GM21381 (cell line): ENCODE measurements at regions not wholly inside any gene's neighbourhood (a gene's known extent, or its start where the extent isn't known, plus 50 kb on each side); places are given as distances from the start of the nearest gene placed in this dataset.

Experiments
- ATAC-seq: cut with Tn5 transposase; IDR thresholded peaks from one replicate; pipeline ENCODE4 v1.9.1; 2021; ENCODE audit warnings: mild to moderate bottlenecking, moderate library complexity; ENCODE audit not compliant: unreplicated experiment

GRCh38 chr6:169937389-169938261 is 186.2 kb downstream of the ERMARD start:
- ATAC-seq = no peak

GRCh38 chr6:169936355-169936975 is 185.0 kb downstream of the ERMARD start:
- no peak for ATAC-seq

GRCh38 chr6:169935861-169936260 is 184.4 kb downstream of the ERMARD start:
- no peak for ATAC-seq

- ATAC-seq = no peak
Measured at GRCh38 chr6:169935348-169935718, 183.9 kb downstream of the ERMARD start.

GRCh38 chr6:169934699-169935347 is 183.4 kb downstream of the ERMARD start:
- ATAC-seq = no peak

- ATAC-seq = no peak
Measured at GRCh38 chr6:169933839-169934698, 182.6 kb downstream of the ERMARD start.

GRCh38 chr6:169933251-169933821 is 181.9 kb downstream of the ERMARD start:
- no peak for ATAC-seq

- ATAC-seq = no peak
Measured at GRCh38 chr6:169932491-169932890, 181.1 kb downstream of the ERMARD start.

- ATAC-seq = no peak
Measured at GRCh38 chr6:169931261-169931660, 179.8 kb downstream of the ERMARD start.

GRCh38 chr6:169930799-169931198 is 179.4 kb downstream of the ERMARD start:
- ATAC-seq = no peak

- no peak for ATAC-seq
Measured at GRCh38 chr6:169927711-169928110, 176.3 kb downstream of the ERMARD start.

GRCh38 chr6:169926617-169927417 is 175.4 kb downstream of the ERMARD start:
- no peak for ATAC-seq

- no peak for ATAC-seq
Measured at GRCh38 chr6:169923468-169924464, 172.3 kb downstream of the ERMARD start.

GRCh38 chr6:169921853-169922824 is 170.7 kb downstream of the ERMARD start:
- ATAC-seq = no peak

- no peak for ATAC-seq
Measured at GRCh38 chr6:169921217-169921616, 169.8 kb downstream of the ERMARD start.

GRCh38 chr6:169920359-169921020 is 169.1 kb downstream of the ERMARD start:
- no peak for ATAC-seq
